HG03442 (cell line): ENCODE measurements at regions not wholly inside any gene's neighbourhood (a gene's known extent, or its start where the extent isn't known, plus 50 kb on each side); places are given as distances from the start of the nearest gene placed in this dataset.
A peak's percentile ranks its signal among the peaks of the same experiment; 100 is the strongest.
"Not testable (repeated sequence)": the region's sequence is repeated elsewhere in the genome, so short reads cannot be mapped to it uniquely, and the experiment has no call there.

Experiments
- ATAC-seq: cut with Tn5 transposase; IDR thresholded peaks from one replicate; pipeline ENCODE4 v1.9.1; 2021; ENCODE audit warnings: mild to moderate bottlenecking, moderate library complexity; ENCODE audit not compliant: unreplicated experiment

- ATAC-seq, result no peak
These were observed 254.7 kb upstream of the PFKP start for GRCh38 chr10:2812631-2813030.

DNA sequence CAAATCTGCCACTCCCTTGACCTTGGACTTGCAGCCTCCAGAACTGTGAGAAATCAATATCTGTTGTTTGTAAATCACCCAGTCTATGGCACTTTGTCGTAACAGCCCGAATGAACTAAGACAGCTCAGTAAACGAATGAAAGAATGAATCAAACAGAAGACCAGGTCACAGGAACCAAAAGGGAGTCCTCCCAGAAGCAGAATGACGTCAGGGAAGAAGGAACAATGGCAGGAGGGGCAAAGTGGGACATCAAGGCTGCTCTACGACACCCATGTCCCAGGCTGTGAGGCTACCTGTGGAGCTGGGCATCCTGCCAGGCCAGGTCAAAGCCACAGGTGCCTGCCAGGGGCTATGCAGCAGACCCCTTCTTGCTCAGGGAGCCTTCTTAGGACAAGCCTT is 267.2 kb upstream of the PFKP start:
- no peak for ATAC-seq

- no peak for ATAC-seq
These were observed 268.9 kb upstream of the PFKP start for GRCh38 chr10:2798336-2799022.

GRCh38 chr10:2791774-2792443 is 275.4 kb upstream of the PFKP start:
- ATAC-seq, result peak; percentile 86

- ATAC-seq, result no peak
These were observed 276.8 kb upstream of the PFKP start for GRCh38 chr10:2790396-2791188.

GRCh38 chr10:2786251-2786650 is 281.1 kb upstream of the PFKP start:
- no peak for ATAC-seq

DNA sequence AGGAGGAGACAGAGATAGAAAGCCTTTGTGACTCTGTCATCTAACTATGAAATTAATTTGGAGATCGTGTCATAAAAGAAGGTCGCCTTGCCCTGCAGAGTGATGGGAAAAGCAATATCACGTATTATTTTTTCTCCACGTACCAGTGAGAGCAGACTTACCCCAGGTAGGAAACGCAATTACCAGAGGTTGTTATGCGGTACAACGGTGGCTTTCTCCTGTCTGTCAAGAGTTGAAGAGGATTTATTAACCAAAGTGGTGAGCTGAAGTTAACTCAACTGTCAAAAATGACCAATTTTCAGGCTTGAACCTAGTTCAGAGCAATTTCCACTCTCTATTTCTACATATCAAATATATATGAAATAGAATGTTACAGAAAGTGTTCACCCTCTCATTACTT is 282.6 kb upstream of the PFKP start:
- no peak for ATAC-seq

GRCh38 chr10:2782950-2783349 is 284.4 kb upstream of the PFKP start:
- ATAC-seq, result no peak

DNA sequence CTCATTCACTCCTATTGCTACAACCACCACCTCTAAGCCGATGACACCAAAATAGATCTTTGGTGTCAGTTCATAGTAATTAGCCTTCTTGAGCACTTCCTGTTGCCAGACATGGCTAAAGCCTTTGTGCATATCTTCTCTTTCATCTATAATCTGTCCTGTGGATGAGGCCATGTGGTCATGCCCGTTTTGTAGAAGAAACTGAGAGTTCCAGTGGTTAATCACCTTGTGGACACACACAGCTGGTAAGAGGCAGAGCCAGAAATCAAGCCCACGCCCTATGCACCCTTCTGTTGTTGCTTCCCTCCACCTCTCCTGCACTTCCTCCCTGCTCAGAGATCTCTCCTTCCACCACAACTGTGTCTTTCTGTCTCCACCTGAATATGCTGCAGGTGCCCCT is 285.1 kb upstream of the PFKP start:
- ATAC-seq, result no peak

DNA sequence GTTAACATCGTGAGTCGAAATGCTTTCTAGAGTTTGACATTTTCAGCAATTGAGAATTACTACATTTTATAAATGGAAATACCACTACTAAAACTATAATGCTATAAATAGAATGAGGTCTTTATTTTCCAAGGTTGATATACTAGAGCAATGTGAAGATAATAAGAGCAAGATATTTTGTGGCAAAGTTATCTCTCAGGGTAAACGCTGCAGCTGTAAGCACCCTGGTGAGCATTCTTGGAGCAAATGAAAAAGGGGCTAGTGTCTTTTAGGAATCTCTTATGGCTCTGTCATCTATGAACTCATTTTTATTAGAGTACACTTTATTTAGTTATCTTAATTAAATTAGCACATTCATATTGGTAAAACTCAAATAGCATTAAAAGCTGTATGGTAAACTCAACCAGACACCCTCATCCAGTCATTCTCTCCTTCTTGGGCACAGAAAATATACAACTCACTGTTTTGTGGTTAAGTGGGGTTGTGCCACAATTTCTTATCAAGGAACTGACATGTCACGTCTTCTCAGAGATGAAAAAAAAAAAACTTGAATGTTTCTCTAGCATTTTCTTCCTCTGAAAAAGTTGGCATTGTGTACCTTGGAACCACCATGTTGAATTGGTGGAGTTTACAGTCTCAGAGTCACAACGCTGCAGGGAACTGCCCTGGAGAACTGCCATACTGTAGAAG is 289.5 kb upstream of the PFKP start:
- no peak for ATAC-seq

- ATAC-seq, result no peak
These were observed 294.3 kb upstream of the PFKP start for GRCh38 chr10:2772816-2773631.

DNA sequence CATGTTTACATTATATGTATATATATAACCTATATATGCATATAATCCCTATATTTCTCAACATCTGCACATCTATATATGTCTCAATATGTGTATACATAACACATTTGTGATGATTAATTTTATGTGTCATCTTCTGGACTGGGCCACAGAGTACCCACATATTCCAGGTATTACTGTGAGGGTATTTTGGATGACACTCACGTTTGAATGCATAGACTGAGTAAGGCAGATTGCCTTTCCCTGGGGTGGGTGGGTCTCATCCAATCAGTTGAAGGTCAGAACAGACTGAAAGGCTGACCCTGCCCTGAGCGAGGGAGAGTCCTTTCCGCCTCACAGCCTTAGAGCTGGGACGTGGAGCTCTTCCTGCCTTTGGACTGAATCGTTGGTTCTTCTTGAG is 295.2 kb upstream of the PFKP start:
- ATAC-seq, result no peak

DNA sequence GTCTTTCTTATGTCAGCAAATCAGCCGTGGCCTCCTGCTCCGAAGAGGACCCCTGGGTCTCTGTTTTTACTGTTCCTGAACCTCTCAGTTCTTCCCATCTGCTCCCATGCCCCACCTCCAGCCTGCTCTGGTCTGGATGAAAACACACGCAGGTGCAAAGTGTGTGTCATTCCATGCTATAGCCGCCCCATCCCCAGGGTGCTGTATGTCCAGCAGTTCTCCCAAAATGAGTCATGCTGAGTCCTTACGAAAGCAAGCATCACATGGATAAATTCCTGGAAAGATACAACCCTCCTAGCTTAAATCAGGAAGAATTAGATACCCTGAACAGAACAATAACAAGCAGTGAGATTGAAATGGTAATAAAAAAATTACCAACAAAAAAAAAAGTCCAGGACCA is 300.1 kb upstream of the PFKP start:
- ATAC-seq, result not testable (repeated sequence)

GRCh38 chr10:2761971-2762370 is 305.4 kb upstream of the PFKP start:
- no peak for ATAC-seq

DNA sequence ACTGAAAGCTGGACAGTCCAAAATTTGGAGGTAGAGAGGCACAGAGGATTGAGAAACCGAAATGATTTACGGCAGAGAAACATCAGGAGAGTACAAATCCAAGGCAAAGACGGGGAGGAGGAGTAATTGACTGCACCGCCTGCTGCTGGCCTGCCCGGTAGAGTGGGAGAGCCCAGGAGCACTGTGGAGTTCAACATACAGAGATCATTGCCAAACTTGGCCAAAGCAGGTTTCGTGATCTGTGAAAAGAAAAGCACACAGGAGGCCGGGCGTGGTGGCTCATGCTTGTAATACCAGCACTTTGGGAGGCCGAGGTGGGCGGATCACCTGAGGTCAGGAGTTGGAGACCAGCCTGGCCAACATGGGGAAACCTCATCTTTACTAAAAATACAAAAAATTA is 306.0 kb upstream of the PFKP start:
- ATAC-seq, result no peak

DNA sequence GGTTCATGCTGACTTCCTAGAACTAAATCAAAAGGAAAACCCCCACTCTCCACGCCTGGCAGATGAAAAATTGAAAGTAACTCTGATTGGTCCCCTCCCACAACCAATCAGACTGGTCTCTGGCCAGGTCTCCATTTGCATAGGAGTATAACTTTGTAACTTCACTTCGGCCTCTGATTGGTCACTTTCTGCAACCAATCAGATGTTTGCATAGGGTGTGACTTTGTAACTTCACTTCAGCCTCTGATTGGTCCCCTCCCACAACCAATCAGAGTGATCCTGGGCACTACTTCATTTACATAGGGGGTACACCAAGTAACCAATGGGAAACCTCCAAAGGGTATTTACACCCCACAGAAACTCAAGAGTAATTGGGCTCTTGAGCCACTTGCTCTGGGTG is 306.6 kb upstream of the PFKP start:
- no peak for ATAC-seq

- no peak for ATAC-seq
These were observed 308.1 kb upstream of the PFKP start for GRCh38 chr10:2759233-2759632.

DNA sequence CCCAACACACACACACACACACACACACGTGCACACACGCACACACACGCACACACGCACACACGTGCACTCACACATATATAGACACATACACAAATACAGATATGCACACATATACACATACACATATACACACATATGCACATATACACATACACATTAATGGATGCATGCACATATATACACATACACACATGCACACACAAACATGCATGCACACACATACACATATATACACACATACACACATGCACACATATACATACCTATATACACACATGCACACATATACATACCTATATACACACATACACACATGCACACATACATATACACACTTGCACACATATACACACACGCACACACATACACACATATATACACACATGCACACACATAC is 312.4 kb upstream of the PFKP start:
- no peak for ATAC-seq

DNA sequence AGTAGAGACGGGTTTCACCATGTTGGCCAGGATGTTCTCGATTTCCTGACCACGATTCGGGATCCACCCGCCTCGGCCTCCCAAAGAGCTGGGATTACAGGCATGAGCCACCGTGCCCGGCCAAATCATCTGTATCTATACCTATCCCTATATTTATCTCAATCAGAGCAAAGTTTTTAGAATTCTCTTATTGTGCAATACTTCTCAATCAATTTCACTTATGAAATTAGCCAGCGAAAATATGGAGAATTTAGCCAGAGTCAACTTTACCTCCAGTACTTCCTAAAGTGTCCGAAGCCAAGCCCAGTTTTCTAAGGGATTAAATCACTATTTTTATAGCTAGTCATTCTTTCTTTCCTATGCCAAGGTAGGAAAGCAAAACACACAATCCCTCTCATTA is 319.1 kb upstream of the PFKP start:
- no peak for ATAC-seq

DNA sequence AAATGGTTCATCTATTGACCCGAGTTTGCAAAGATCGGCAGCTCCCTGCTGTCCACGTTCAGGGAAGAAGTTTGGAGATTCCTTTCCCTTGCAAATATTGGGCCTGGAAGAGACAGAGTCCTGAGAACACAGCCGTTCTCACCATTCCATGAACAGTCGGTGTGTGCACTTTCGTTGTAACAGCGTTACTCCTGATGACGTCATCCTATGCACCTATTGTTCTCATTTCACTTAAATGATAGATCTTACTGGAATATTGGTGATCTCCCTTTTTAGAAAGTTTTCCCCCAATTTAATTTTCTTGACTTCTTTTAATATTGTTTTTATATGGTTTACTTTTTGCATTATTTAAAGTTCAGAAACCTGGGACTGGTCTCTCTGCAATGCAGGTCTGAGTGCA is 320.7 kb upstream of the PFKP start:
- no peak for ATAC-seq

- ATAC-seq, result no peak
These were observed 321.7 kb upstream of the PFKP start for GRCh38 chr10:2745666-2746065.
